Tibial artery (tissue), 4 donors: ENCODE measurements at regions not wholly inside any gene's neighbourhood (a gene's known extent, or its start where the extent isn't known, plus 50 kb on each side); places are given as distances from the start of the nearest gene placed in this dataset.

Experiments used
- DNase-seq, 2 donors: peaks; one replicate each; pipeline ENCODE4 v3.0.0-alpha.2; 2019
- H3K27ac ChIP-seq, 2 donors: fragments of 200-600 bp; sonication (generic) in 1 of 2; 1 replicate in 1 of 2; 2 replicates in 1 of 2; pipeline ENCODE4 v1.5.1; 2018 to 2019; ENCODE audit warnings: mild to moderate bottlenecking in 1 of 2
- H3K27me3 ChIP-seq, 2 donors: fragments of 200-600 bp; sonication (generic) in 1 of 2; one replicate each; pipeline versions ENCODE4 v1.5.1 to v1.6.0; 2016 to 2019
- H3K36me3 ChIP-seq, 3 donors: fragments of 200-600 bp; sonication (generic) in 2 of 3; one replicate each; pipeline ENCODE4 v1.5.1; 2016 to 2019; ENCODE audit warnings: mild to moderate bottlenecking in 2 of 3
- H3K4me1 ChIP-seq, 4 donors: fragments of 200-600 bp; sonication (generic) in 2 of 4; 1 replicate in 3 of 4; 2 replicates in 1 of 4; pipeline ENCODE4 v1.5.1; 2016 to 2019
- H3K4me3 ChIP-seq, 2 donors: fragments of 200-600 bp; sonication (generic) in 1 of 2; 1 replicate in 1 of 2; 2 replicates in 1 of 2; pipeline ENCODE4 v1.5.1; 2018 to 2019; ENCODE audit warnings: mild to moderate bottlenecking in 2 of 2
- H3K9me3 ChIP-seq, 3 donors: fragments of 200-600 bp; sonication (generic) in 1 of 3; one replicate each; pipeline ENCODE4 v1.5.1; 2016 to 2019
- CTCF ChIP-seq, 2 experiments: fragments of 200-600 bp in 1 of 2; fragments of 450-650 bp in 1 of 2; IDR thresholded peaks; one replicate each; pipeline ENCODE4 v1.5.1; 2017 to 2019; ENCODE audit warnings: antibody characterized with exemption in 2 of 2, mild to moderate bottlenecking in 1 of 2, moderate library complexity in 1 of 2
- intact Hi-C: fragments of 100-400 bp; cut with DNase I; formaldehyde crosslinking; loops from one replicate; pipeline ENCODE4 v1.15.0; 2023; ENCODE audit warnings: low total_unique reads

- intact Hi-C loops = no loop called here
- Histone ChIP-seq H3K4me3 (no peak overlapping the region), H3K36me3 (no peaks in the 10 kb centered on the region), H3K27ac (no peak overlapping the region), H3K4me1 (no peaks in the 10 kb centered on the region), H3K9me3 (no peaks in the 10 kb centered on the region), H3K27me3 (no peaks in the 10 kb centered on the region)
- TF ChIP-seq CTCF (IDR thresholded peaks at IDR 0.05) = no peak
- no peak for DNase-seq
These were observed 56.9 kb downstream of the SLITRK6 start for GRCh38 chr13:85742355-85742754.

- Histone ChIP-seq H3K36me3 (no peaks in the 10 kb centered on the region), H3K27me3 (no peaks in the 10 kb centered on the region), H3K4me1 (no peaks in the 10 kb centered on the region), H3K27ac (no peak overlapping the region), H3K9me3 (no peaks in the 10 kb centered on the region), H3K4me3 (no peak overlapping the region)
- intact Hi-C loops = no loop called here
- TF ChIP-seq CTCF (IDR thresholded peaks at IDR 0.05) = no peak
- DNase-seq = no peak
These were observed 58.2 kb downstream of the SLITRK6 start for GRCh38 chr13:85741017-85741416.

GRCh38 chr13:85738696-85739320 lies 60.4 kb downstream of the SLITRK6 start:
- Histone ChIP-seq H3K36me3 (no peaks in the 10 kb centered on the region), H3K4me1 (no peaks in the 10 kb centered on the region), H3K9me3 (no peaks in the 10 kb centered on the region), H3K27ac (no peak overlapping the region), H3K27me3 (no peaks in the 10 kb centered on the region), H3K4me3 (no peak overlapping the region)
- TF ChIP-seq CTCF (IDR thresholded peaks at IDR 0.05) = no peak
- DNase-seq = no peak
- intact Hi-C loops = no loop called here

- H3K27ac ChIP-seq = no peak overlapping the region
These were observed 61.3 kb downstream of the SLITRK6 start for GRCh38 chr13:85737952-85738351.

GRCh38 chr13:85729296-85729695 lies 69.9 kb downstream of the SLITRK6 start:
- Histone ChIP-seq H3K4me1 (no peaks in the 10 kb centered on the region), H3K27ac (no peak overlapping the region), H3K4me3 (no peak overlapping the region), H3K9me3 (no peaks in the 10 kb centered on the region), H3K27me3 (no peaks in the 10 kb centered on the region), H3K36me3 (no peaks in the 10 kb centered on the region)
- intact Hi-C loops = no loop called here
- no peak for DNase-seq
- TF ChIP-seq CTCF (IDR thresholded peaks at IDR 0.05) = no peak

More at GRCh38 chr13:85737952-85738351, 61.3 kb downstream of the SLITRK6 start:
- no peaks in the 10 kb centered on the region for H3K4me1 ChIP-seq
- intact Hi-C loops = no loop called here
- no peak overlapping the region for H3K4me3 ChIP-seq
- no peaks in the 10 kb centered on the region for H3K9me3 ChIP-seq
- TF ChIP-seq CTCF (IDR thresholded peaks at IDR 0.05) = no peak
- no peak for DNase-seq
- no peaks in the 10 kb centered on the region for H3K36me3 ChIP-seq
- H3K27me3 ChIP-seq = no peaks in the 10 kb centered on the region

GRCh38 chr13:85728811-85729210 lies 70.4 kb downstream of the SLITRK6 start:
- TF ChIP-seq CTCF (IDR thresholded peaks at IDR 0.05) = no peak
- no peak for DNase-seq

More at GRCh38 chr13:85728811-85729210, 70.4 kb downstream of the SLITRK6 start:
- Histone ChIP-seq H3K9me3 (no peaks in the 10 kb centered on the region), H3K36me3 (no peaks in the 10 kb centered on the region), H3K4me3 (no peak overlapping the region), H3K27me3 (no peaks in the 10 kb centered on the region), H3K27ac (no peak overlapping the region), H3K4me1 (no peaks in the 10 kb centered on the region)
- intact Hi-C loops = no loop called here
